GM10266 (cell line): ENCODE measurements at regions not wholly inside any gene's neighbourhood (a gene's known extent, or its start where the extent isn't known, plus 50 kb on each side); places are given as distances from the start of the nearest gene placed in this dataset.
"Not testable (repeated sequence)": the region's sequence is repeated elsewhere in the genome, so short reads cannot be mapped to it uniquely, and the experiment has no call there.

Experiments
- DNase-seq: peaks from one replicate; pipeline ENCODE4 v3.0.0; 2012; ENCODE audit errors: extremely low spot score
- TF ChIP-seq, protein P1 (sequence below): IDR thresholded peaks from 2 replicates; pipeline ENCODE4 v1.5.1; 2012; ENCODE audit warnings: mild to moderate bottlenecking, low read depth; ENCODE audit not compliant: control insufficient read depth, insufficient read depth; ENCODE audit errors: missing control alignments

DNA sequence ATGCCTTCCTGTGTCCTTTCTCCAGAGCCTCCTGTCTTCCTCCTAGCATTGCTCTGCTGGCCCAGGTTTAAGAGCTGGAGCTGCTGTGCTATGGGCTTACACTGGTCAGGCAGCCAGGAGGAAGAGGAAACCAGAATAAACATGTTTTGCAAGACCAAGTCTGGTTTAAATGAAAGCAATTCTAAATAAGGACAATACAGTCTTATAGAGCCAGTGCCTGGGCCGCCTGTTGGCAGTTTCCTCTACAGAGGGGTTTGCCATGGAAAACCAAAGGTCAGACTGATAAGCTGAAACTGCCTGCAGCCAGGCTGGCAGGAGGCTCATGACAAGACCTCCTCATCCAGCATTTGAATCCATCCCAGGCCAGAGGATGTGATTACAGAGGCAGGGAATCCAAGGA lies 92.9 kb upstream of the FGGY start:
- no peak for DNase-seq
- TF ChIP-seq, protein P1, sequence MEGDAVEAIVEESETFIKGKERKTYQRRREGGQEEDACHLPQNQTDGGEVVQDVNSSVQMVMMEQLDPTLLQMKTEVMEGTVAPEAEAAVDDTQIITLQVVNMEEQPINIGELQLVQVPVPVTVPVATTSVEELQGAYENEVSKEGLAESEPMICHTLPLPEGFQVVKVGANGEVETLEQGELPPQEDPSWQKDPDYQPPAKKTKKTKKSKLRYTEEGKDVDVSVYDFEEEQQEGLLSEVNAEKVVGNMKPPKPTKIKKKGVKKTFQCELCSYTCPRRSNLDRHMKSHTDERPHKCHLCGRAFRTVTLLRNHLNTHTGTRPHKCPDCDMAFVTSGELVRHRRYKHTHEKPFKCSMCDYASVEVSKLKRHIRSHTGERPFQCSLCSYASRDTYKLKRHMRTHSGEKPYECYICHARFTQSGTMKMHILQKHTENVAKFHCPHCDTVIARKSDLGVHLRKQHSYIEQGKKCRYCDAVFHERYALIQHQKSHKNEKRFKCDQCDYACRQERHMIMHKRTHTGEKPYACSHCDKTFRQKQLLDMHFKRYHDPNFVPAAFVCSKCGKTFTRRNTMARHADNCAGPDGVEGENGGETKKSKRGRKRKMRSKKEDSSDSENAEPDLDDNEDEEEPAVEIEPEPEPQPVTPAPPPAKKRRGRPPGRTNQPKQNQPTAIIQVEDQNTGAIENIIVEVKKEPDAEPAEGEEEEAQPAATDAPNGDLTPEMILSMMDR, result no peak

DNA sequence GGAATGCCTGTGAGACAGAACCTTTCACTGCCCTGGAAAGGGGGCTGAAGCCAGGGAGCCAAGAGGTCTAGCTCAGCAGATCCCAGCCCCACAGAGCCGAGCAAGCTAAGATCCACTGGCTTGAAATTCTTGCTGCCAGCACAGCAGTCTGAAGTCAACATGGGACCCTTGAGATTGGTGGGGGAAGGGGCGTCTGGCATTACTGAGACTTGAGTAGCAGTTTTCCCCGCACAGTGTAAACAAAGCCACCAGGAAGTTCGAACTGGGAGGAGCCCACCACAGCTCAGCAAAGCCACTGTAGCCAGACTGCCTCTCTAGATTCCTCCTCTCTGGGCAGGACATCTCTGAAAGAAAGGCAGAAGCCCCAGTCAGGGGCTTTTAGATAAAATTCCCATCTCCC lies 90.3 kb upstream of the FGGY start:
- not testable (repeated sequence) for DNase-seq

DNA sequence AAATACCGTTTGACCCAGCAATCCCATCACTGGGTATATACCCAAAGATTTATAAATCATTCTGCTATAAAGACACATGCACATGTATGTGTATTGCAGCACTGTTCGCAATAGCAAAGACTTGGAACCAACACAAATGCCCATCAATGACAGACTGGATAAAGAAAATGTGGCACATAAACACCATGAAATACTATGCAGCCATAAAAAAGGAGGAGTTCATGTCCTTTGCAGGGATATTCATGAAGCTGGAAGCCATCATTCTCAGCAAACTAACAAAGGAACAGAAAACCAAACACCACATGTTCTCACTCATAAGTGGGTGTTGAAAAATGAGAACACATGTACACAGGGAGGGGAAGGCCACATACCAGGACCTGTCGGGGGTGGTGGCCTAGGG lies 86.5 kb upstream of the FGGY start:
- DNase-seq, result not testable (repeated sequence)

DNA sequence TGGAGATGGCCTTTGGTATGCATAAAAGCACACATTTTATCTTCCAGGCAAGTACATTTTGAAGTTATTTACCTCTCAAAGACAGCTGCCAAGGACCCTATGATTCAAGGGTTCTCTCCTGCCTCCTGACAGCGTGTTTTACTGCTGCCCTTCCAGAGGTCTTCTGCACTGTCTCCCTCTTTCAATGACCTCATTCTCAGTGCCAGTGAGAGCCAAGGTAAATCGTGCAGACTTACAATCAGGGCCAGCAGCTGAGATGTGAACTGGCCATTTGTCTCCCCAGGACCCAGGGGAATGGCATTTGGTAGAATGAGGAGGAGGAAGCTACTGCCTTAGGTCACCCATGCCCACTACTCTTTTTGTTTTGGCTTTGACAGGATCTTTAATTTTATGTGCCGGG lies 84.2 kb upstream of the FGGY start:
- no peak for DNase-seq
- TF ChIP-seq, protein P1, result no peak

DNA sequence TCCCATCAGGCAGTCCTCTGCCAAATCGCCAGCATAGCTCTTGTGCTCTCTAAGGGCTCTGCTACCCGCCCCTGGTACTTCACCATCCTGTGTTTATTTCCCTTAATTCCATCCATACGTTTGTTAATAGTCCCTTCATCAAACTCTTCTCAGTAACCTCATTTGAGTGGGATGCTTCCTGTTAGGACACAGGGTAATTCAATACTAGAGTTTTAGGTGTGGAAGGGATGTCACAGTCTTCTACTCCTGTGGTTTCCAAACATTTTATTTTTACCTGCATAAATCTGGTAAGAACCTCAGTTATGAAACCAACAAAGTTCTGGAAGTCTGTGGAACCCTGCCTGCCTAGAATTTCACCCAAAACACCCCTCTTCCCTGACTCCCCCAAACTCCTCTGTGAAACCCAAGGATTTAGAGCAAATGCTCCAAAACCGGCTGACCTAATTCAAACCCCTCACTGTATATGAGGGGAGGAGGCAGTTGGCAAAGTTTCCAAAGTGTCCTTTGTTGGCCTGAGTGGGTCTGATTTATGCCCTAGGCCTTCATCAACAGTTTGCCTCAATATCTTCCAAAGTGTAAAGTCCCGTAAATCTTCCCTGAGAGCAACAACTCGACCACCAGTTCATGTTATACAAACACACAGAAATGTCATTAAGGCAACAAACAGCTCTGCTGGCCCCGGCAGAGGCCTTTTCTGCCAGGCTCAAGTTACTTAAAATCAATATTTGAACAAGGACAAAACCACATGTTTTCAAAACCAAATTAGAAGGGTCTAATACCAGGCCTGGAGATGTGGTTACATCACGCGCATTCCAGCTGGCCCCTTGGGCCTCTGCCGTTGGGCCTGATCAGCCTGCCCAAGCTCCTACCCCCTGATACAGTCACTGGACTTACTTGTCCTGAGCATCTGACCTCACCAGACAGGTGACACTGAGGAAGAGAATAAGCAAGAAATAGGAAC lies 82.4 kb upstream of the FGGY start:
- DNase-seq, result no peak
- TF ChIP-seq, protein P1, result no peak

DNA sequence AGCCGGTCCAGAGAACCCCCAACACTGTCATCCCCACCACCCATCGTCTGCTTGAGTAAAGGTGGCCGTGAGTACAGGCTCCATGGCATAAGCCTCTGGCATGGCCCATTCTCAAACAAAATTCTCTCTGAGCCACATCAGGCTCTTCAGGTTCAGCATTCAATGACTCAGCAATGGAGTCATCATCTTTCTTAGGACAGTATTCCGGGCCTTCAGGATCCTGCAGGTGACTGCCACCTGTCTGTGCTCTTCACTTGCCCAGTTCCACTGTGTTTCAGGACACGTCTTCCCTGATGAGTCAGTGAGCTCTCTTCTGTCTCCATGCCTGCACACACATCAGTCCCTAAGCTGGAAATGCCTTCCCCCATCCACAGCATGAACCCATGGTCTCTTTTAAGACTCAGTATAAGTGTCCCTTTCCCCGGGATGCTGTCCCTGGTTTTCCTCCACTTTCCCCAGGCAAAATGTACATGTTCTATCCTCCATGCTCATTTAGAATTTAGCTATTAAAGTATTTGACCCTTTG lies 81.1 kb upstream of the FGGY start:
- TF ChIP-seq, protein P1, result no peak
- DNase-seq, result no peak

DNA sequence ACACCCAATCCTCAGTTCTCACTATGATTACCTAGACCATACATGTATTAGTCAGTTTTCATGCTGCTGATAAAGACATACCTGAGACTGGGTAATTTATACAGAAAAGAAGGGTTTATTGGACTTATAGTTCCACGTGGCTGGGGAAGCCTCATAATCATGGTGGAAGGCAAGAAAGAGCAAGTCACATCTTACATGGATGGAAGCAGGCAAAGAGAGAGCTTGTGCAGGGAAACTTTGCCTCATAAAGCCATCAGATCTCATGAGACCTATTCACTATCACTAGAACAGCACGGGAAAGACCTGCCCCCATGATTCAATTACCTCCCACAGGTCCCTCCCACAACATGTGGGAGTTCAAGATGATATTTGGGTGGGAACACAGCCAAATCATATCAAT lies 79.5 kb upstream of the FGGY start:
- DNase-seq, result not testable (repeated sequence)

DNA sequence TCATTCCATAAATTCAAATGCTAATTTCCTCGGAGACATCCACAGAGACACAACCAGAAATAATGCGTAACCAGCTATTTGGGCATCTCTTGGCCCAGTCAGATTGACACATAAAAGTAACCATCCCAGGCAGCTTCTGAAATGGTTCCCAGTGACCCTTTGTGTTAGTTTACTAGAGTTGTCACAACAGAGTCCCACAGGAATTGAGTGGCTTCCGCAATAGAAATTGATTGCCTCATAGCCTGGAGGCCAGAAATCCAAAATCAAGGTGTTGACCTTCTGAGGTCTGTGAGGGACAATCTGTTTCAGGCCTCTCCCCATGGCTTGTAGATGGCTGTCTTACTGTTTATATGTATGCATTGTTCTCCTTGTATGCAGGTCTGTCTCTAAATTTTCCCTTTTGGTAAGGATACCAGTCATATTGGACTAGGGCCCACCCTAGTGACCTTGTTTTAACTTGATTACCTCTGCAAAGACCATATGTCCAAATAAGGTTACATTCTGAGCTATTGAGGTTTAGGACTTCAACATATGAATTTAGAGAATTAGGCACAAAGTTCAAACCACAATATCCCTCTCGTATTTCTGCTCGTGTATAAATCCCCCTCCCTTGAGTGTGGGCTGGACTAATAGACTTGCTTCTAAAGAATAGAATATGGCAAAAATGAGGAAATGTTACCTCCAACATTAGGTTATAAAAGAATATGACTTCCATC lies 78.2 kb upstream of the FGGY start:
- TF ChIP-seq, protein P1, result no peak
- no peak for DNase-seq
